Effector CD8-positive, alpha-beta T cell (primary cell): ENCODE measurements at regions not wholly inside any gene's neighbourhood (a gene's known extent, or its start where the extent isn't known, plus 50 kb on each side); places are given as distances from the start of the nearest gene placed in this dataset.
"Not testable (repeated sequence)": the region's sequence is repeated elsewhere in the genome, so short reads cannot be mapped to it uniquely, and the experiment has no call there.

ENCODE experiments used
- DNase-seq: peaks from one replicate; lab custom pipeline; 2025; lab: John Stamatoyannopoulos, UW

GRCh38 chr3:194189243-194189791 lies 53.4 kb downstream of the HES1 start:
- no peak for DNase-seq

- not testable (repeated sequence) for DNase-seq
These were observed 55.9 kb downstream of the HES1 start for GRCh38 chr3:194191850-194192249.

GRCh38 chr3:194194051-194194756 lies 58.3 kb downstream of the HES1 start:
- no peak for DNase-seq

- DNase-seq: no peak
These were observed 58.8 kb downstream of the HES1 start for GRCh38 chr3:194194757-194195085.

GRCh38 chr3:194195611-194196010 lies 59.7 kb downstream of the HES1 start:
- no peak for DNase-seq

GRCh38 chr3:194196876-194197275 lies 60.9 kb downstream of the HES1 start:
- DNase-seq: no peak

- no peak for DNase-seq
These were observed 61.5 kb downstream of the HES1 start for GRCh38 chr3:194197396-194197960.

- no peak for DNase-seq
These were observed 62.2 kb downstream of the HES1 start for GRCh38 chr3:194197981-194198695.

- no peak for DNase-seq
These were observed 63.0 kb downstream of the HES1 start for GRCh38 chr3:194198938-194199337.

GRCh38 chr3:194200422-194201081 lies 64.6 kb downstream of the HES1 start:
- no peak for DNase-seq

GRCh38 chr3:194201953-194202666 lies 66.2 kb downstream of the HES1 start:
- DNase-seq: no peak

- DNase-seq: no peak
These were observed 67.6 kb downstream of the HES1 start for GRCh38 chr3:194203482-194204041.

GRCh38 chr3:194204042-194204987 lies 68.4 kb downstream of the HES1 start:
- no peak for DNase-seq

- no peak for DNase-seq
These were observed 69.8 kb downstream of the HES1 start for GRCh38 chr3:194205675-194206133.

- DNase-seq: no peak
These were observed 70.4 kb downstream of the HES1 start for GRCh38 chr3:194206320-194206719.

- DNase-seq: no peak
These were observed 72.8 kb downstream of the HES1 start for GRCh38 chr3:194208709-194209108.

- DNase-seq: no peak
These were observed 76.4 kb downstream of the HES1 start for GRCh38 chr3:194212161-194212844.

GRCh38 chr3:194212845-194213331 lies 76.9 kb downstream of the HES1 start:
- no peak for DNase-seq

- DNase-seq: no peak
These were observed 79.4 kb downstream of the HES1 start for GRCh38 chr3:194215392-194215791.
